ENCODE measurements at regions not wholly inside any gene's neighbourhood (a gene's known extent, or its start where the extent isn't known, plus 50 kb on each side); places are given as distances from the start of the nearest gene placed in this dataset.
"Not testable (repeated sequence)": the region's sequence is repeated elsewhere in the genome, so short reads cannot be mapped to it uniquely, and the experiment has no call there.

DNA sequence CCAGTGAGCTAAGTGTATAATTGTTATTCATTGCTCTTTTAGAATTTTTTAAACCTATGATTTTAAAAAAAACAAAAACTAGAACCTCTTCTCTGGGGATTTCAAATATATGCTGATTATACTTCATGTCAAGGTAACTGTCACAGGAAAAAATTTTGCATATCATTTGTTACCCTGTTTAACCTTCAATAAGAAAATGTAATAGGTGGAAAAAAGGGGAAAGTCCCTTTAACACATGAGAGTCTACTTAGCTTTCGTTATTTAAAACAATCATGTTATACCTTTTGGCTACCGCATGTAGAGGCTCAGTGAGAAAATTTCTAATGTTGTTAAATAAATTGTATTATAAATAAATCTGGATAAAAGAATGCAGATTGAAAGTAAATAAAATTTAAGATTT lies 190.1 kb upstream of the AKR1E2 start:
- DNase-seq (ENCODE audit: low spot score), result no peak

DNA sequence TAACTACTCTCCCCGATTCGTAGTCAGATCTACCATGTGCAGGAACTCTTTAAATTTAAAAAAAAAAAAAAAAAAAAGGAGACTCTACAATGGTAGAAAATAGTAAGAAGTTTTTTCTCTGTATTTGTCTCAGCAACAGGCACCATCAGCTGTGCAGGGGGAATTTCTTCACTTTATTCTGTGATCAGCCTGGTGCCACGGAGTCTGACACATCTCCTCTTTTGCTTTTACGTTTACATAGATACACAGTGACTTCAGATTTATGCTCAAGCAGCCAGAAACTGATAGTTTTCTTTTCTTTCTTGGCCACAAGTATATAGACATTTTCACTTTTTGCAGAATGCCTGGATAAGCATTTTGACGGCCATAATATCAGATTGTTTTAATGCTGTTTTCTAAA lies 190.6 kb upstream of the AKR1E2 start:
- no peak for DNase-seq (ENCODE audit: low spot score)

DNA sequence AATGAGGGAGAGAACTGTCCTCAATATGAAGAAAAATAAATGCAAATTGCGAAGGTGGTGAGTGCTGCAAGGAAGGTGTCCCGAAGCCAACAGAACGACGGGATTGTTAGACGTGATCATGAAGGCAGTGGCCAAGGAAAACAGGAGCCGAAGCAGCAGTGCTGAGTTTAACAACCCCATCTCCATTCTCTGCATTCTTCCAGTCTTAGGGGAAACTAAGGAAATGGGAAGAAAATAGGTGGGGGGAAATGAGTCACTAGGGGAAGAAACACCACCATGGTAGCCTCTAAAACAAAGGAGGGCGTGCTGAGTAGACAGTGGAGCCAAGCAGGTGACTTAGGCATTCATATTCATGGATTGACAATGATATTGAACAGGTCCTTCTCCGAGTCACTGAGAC lies 192.2 kb upstream of the AKR1E2 start:
- DNase-seq (ENCODE audit: low spot score), result no peak

DNA sequence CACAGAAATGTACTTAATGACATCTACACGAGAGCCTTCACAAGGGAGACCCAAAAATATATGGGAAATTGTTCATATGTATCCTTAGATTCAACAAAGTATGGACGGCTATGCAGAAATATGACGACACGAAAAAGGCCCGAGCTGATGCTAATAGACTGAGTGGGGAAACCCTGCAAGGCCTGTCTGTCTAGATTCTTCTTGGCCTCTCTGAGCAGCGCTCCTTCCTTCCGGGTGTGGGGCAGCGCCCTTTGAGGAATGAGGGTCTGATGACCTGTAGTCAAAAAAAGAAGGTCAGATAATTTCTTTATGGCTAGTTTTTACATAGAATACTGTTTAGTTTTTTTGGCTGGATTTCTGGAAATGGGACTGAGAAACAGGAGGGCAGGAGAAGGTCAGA lies 192.8 kb upstream of the AKR1E2 start:
- DNase-seq (ENCODE audit: low spot score), result no peak

DNA sequence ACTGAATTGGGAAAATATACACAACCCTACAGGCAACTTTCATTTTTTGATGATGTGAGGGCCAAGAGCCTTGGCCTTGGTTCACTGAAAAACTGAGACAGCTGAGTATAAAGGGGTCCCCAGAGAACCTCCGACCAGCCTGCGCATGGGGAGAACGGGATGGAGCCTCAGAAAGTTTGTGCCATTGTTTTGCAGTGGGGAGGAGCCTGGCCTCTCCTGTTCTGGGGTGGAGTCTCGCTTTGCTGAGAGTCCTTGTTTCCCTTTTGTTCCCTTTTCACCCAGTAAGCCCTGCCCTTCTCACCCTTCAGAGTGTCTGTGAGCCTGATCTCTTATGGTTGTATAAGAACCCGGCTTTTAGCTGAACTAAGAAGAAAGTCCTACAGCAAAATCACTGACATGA lies 193.2 kb upstream of the AKR1E2 start:
- DNase-seq (ENCODE audit: low spot score), result no peak

DNA sequence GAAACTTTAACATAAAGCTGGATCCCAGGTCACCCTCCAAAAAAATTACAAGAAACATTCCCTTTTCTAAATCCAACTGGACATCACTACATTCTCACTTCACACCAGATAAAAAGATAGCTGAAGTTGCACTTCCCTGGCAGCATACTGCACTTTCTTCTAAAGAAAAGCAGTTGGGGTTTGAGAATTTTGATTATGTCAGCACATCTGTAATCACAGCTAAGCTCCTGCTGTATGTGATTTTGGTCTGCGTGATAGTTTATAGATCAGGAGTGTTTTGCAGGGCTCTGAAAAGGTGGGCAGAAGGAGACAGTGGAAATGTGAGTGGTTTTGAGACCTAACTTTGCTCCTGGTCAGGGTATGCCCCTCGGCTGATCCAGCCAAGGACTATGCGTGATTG lies 199.1 kb upstream of the AKR1E2 start:
- no peak for DNase-seq (ENCODE audit: low spot score)

DNA sequence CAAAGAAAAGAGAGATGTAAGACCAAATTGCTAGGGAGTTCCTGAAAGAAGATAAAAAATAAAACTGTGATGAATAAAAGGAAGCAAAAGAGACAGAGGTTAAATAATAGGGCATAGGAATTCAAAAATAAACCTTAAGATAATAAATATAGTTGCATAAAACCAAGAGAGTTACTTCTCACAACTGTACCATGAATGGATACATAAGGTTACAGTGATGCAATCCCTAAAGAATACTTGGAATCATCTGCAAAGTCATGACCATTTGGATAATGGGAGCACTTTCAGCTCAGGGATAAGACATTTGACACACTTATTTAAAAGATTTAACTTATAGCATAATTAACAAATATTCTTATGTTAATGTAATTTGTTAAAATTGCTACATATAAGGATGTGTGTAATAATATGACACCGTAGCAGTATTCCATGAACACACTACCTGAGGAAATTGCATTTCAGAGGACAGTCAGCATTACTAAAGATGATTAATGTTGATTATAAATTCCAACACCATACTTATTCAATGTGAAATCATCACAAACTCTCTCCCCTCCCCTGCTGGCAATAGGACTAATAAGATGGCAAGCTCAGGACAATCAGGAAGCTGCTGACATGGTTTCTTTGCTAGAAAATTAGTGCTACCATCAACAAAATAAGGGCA lies 202.1 kb upstream of the AKR1E2 start:
- no peak for DNase-seq (ENCODE audit: low spot score)

DNA sequence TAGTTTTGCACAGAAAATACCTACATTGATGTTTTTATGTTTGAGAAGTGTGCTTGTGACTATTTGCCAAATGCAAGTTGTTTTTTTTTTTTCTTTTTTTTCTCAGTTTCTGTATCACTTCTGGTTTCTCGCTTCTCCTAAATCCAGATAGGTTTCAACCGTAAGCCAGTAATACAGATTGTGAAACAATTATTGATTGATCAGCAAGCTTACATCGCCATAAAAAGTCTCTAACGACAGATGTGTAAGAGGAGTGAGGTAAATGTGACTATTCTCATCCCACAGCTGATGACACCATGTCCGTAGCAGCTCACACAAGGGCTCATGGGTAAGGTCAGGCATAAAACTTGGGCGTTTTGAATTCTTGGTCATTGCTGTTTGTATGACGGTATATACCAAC lies 202.8 kb upstream of the AKR1E2 start:
- no peak for DNase-seq (ENCODE audit: low spot score)

DNA sequence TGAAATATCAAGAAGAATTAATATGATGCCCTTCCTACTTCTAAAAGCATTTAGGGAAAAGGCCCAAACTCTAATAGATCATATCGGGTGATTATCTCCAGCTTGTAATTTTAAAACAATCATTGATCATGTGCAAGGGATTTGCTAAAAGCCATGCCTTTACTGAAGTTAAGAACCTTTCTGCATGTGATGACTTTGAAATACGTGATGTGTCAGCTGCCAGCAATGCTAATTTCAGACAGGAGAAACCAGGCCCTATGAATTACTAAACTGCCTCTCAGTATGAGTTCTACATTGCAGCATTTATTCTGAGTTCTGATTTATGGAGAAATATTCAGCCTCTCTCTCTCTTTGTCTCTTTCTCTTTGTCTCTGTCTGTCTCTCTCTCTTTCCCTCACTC lies 203.6 kb upstream of the AKR1E2 start:
- no peak for DNase-seq (ENCODE audit: low spot score)

DNA sequence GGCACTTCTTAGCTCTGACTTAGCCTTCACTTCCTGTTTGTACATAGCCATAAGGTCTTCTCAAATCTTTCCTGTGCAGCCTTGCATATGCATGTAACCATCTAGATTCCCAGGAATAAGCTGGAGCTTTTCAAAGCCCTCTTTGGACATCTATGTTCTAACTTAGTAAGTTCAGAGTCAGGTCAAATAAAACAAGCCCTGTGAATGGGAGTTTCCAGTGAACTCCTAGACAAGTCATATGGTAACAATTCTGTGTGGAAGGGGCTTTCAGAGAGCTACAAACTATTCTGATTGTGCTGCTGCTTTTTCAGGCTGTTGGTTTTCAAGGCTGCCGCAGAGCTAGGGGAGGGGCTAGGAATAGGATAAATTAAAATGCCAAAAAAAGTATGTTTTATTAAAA lies 208.4 kb upstream of the AKR1E2 start:
- no peak for DNase-seq (ENCODE audit: low spot score)

DNA sequence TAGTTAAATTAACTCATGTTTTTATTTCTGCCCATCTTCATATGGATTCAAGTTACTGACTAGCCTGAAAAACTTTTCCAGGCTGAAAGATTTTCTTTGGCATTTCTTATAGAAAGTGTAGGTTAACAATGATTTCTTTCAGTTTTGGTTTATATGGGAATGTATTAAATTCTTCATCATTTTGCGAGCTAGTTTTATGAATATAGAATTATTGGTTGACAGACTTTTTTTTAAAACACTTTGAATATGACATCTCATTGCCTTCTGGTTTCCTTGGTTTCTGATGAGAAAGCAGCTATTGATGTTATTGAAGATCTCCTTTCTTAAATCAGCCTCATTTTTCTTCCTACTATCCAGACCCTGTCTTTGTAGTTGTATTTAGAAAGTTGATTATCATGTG lies 211.0 kb upstream of the AKR1E2 start:
- DNase-seq (ENCODE audit: low spot score), result no peak

DNA sequence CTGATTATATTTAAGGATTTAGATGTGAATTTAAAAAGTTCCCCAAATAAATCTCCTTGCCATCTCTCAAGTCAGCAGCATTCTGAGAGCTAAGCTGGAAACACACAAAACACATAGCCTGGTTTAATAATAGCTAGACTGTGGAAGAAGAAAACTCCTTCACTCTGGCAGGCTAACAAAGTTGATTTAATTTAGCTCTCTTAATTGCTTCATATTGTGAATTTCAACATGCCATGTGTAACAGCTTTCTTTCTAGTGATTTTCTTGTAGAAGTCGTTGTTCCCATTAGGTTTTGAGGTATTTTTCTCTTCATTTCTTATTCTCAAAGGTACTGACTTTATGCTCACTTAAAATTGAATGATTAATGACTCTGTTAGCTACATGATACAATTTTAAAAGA lies 216.8 kb upstream of the AKR1E2 start:
- DNase-seq (ENCODE audit: low spot score), result no peak

DNA sequence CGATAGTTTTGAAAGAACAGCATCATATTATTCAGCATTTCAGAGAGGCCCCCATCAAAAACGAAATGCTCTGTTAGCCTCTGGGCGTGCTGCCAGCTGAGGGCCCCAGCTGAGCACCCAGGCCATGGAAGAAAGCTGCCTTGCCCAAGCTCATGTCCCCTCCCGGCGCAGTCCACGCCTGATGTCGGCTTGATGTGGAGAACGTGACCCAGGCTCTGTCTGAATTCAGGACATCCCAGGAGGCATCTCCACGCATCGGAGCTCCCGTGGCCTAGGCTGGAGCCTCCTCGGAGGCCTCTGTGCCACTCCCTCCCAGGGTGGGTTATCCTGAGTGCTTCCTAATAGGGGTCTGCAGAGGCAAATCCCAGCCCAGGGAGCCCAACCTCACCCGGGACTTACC lies 218.3 kb upstream of the AKR1E2 start:
- DNase-seq (ENCODE audit: low spot score), result no peak

DNA sequence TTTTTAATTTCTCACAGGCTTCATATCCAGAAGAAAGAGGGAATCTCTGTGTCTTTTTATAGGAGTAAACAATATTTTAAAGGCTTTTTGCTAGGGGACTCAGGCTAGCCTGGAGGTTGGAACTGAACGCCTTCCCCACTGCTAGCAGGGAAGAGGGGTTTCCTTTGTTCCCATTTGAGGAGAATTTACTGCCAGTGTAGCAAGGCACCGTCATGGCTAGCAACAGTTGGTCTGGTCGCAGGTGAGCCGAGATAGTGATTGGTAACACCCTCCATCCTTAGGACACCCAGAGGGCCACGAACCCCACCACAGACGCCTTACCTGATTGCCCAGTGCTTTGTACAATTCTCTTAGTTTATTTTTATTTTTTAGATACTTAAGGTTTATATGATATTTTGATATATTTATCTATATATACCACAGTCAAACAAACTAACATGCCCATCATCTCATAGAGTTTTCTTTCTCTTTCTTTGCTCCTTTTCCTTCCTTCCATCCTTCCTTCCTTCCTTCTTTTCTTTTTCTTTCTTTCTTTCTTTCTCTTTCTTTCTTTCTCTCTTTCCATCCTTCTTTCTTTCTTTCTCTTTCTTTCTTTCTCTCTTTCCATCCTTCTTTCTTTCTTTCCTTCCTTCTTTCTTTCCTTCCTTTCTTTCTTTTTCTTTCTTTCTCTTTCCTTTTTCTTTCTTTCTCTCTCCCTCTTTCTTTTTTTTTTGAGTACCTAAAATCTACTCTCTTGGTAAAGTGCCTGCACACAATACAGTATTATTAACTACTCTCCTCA lies 219.0 kb upstream of the AKR1E2 start:
- no peak for DNase-seq (ENCODE audit: low spot score)

DNA sequence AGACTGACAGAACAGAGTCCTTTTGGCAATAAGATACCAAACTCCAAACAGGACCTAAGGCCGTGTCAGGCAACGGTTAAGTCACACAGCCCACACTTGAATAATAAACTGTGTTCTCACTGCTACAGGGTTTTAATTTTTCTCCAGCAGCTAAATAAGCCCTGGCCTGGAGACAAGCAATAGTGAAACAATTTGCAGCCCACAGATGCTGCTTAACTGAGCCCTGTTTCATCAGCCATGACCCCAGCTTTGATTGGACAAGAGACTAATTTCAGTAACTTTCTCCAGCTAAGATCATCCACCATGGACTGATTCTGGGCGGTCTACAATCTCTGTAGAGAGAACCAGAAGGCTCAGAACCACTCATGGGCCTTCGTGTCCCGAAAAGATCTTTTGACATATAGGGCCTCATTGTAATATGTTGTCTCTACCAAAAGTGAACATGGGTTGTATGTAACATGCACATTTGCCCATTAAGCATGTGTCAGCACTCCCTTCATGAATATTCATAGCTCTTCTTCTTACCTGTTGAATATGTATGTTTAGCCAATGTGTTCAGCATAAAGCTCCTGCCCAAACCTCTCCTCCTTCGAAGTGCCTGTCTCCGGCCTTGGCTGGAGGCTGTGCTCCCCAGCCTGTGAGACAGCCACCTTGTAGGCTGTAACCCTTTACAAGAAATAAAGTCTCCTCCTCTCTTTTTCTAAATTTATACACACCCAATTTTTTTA lies 223.1 kb upstream of the AKR1E2 start:
- DNase-seq (ENCODE audit: low spot score), result no peak

DNA sequence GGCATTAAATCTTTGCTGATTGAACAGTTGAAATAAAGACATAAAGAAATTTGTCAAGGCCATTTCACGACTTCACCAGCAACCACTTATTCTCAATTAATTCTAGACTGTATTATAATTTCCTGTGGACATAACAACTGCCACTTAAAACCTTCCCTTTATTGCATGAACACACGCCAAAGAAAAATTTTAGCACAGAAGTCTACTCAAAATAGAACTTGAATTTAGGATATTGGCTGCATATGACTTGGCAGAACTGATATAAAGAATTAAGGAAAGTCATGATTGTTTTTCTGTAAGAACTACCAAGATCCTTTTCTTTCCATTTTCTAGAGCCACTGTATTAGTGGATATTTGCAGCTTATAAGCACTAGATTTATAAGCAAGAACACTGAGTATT lies 226.5 kb upstream of the AKR1E2 start:
- no peak for DNase-seq (ENCODE audit: low spot score)

DNA sequence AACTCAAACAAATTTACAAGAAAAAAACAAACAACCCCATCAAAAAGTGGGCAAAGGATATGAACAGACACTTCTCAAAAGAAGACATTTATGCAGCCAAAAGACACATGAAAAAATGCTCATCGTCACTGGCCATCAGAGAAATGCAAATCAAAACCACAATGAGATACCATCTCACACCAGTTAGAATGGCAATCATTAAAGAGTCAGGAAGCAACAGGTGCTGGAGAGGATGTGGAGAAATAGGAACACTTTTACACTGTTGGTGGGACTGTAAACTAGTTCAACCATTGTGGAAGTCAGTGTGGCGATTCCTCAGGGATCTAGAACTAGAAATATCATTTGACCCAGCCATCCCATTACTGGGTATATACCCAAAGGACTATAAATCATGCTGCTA lies 228.1 kb upstream of the AKR1E2 start:
- not testable (repeated sequence) for DNase-seq (ENCODE audit: low spot score)

DNA sequence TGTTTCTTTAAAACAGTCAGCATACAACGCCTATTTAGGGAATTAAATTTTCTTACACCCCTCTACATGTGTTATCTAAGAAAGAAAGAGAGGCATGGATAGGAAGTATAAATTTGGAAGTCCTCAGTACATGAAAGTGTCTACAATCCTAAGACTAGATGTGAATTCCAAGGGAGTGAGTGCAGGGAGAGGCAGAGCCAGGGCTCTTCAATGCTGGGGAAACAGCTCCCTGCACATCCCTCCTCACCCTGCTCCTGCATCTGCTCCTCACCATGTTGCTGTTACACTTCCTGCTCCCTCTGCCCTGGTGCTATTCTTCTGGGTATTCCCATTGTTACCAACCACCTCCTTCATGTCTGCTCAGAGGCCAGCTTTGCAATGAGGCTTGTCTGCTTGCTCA lies 229.1 kb upstream of the AKR1E2 start:
- DNase-seq (ENCODE audit: low spot score), result no peak

DNA sequence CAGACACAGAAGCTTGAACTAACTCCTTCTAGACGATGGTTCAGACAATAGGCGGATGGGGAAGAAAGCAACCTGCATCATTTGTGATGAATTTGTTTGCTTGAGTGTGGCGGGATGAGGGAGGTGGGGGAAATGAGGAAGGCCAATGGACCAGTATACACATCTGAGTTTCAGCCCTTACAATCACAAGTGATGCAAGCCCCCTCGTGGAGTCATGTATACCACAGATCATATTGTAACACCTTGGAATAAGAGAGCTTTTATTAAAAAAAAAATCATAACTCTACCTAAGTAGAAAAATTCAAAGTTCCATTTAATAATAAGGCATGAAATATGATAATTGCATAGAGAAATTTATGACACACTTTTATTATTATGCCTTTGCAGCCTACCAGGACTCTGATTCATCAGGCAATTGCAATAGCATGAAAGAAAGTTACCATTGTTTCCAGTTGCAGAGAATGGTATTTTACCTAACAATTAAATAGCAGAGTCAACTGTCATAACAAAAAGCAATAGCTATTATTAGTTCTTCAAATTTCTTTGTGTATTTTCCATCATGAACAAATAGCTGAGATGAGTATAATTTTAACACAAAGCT lies 230.2 kb upstream of the AKR1E2 start:
- DNase-seq (ENCODE audit: low spot score), result no peak

DNA sequence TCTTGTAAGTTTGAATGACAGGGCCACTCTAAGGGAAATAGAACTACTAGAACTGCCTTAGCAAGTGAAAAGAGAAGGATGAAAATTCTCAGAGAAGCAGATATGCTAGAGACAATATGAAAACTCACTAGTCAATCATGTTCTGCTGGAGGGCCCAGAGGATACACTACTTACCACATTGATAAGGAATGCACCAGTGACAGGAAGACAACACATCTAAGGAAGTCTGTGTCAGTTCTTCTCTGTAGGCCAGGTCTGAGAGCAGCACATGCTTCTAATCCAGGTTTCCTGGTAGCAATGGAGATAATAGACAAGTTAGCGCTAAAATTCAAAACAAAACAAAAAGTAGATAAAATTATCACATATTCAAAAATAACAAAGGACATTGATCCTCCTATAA lies 235.2 kb upstream of the AKR1E2 start:
- DNase-seq (ENCODE audit: low spot score), result no peak

DNA sequence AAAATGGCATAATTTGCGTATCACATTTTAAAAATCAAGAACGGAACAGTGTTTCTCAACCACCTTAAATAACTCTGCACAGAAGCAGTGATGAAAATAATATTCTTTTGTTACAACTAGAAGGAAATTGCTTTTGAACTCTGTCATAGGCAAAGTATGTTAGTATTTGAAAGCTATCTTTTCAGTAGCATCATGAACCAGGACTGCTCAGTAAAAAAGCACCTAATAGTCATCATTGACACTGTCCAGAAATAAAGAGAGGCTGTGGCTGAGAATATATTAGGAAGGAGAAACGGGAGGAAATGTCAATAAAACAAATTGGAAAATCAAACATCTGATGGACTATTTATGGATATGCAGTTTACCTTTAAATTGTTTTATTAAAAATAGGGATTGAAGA lies 237.2 kb upstream of the AKR1E2 start:
- no peak for DNase-seq (ENCODE audit: low spot score)

DNA sequence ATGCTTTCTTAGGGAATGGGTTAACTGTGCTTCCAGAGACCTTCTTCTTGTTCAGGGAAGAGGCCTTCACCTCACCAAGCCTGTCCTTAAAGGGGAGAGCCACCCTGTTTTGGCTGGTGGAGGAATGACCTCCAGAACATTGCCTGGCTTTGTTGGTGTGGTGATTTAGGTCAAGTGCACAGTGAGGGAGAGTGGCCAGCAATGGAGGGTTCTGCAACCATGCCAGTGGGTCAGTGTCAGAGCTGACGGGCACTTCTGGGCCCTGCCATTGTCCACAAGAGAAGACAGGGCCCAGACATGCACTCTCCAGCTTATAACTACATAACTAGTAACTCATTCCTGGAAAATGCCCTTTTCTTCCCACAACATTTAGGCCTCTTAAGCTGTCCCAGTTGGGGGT lies 238.5 kb upstream of the AKR1E2 start:
- DNase-seq (ENCODE audit: low spot score), result no peak

DNA sequence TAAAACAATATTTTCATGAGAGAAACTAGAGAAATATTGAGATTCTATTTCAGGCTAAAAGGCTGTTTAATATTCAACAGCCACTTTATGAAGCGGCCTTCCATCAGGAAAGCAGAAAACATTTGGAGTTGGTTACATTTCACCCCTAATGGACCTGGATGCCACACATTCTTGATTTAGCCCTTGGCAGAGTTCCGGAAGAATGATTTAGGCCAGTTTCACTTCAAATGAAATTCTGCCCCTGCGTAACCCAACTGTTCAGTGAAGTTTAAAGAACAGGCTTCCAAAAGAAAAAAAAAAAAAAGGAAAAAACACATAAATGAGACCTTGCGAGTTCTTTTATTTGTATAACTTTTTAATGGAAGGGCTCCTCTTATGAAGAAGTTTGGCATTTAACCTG lies 239.2 kb upstream of the AKR1E2 start:
- DNase-seq (ENCODE audit: low spot score), result no peak

Measured in iPS-NIHi11 (cell line).